ENCODE measurements at regions not wholly inside any gene's neighbourhood (a gene's known extent, or its start where the extent isn't known, plus 50 kb on each side); places are given as distances from the start of the nearest gene placed in this dataset.

DNA sequence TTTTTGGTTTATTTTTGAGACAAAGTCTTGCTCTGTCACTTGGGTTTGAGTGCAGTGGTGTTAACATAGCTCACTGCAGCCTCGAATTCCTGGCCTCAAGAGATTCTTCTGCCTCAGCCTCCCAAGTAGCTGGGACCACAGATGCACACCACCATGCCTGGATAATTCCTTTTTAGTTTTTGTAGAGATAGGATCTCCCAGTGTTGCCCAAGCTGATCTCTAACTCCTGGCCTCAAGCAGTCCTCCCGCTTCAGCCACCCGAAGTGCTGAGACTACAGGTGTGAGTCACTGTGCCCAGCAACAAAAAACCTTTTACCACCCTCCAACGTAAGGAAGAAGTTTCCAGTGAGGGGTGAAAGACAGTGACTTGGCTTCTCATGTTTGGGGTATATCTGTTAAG is 81.1 kb upstream of the TSHZ3 start:
- TF ChIP-seq, protein P1, sequence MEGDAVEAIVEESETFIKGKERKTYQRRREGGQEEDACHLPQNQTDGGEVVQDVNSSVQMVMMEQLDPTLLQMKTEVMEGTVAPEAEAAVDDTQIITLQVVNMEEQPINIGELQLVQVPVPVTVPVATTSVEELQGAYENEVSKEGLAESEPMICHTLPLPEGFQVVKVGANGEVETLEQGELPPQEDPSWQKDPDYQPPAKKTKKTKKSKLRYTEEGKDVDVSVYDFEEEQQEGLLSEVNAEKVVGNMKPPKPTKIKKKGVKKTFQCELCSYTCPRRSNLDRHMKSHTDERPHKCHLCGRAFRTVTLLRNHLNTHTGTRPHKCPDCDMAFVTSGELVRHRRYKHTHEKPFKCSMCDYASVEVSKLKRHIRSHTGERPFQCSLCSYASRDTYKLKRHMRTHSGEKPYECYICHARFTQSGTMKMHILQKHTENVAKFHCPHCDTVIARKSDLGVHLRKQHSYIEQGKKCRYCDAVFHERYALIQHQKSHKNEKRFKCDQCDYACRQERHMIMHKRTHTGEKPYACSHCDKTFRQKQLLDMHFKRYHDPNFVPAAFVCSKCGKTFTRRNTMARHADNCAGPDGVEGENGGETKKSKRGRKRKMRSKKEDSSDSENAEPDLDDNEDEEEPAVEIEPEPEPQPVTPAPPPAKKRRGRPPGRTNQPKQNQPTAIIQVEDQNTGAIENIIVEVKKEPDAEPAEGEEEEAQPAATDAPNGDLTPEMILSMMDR (IDR thresholded peaks at IDR 0.05; ENCODE audit: low read depth, low read length, missing input control), result no peak
- TF ChIP-seq GABPA (IDR thresholded peaks at IDR 0.05 in 1 of 2, conservative IDR thresholded peaks at IDR 0.05 in 1 of 2), result no peak
- TF ChIP-seq TAF1 (conservative IDR thresholded peaks at IDR 0.05), result no peak
- TF ChIP-seq YY1 (IDR thresholded peaks at IDR 0.05), result no peak
- TF ChIP-seq, protein P2, sequence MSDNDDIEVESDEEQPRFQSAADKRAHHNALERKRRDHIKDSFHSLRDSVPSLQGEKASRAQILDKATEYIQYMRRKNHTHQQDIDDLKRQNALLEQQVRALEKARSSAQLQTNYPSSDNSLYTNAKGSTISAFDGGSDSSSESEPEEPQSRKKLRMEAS (IDR thresholded peaks at IDR 0.05), result no peak
- TF ChIP-seq, protein P3, sequence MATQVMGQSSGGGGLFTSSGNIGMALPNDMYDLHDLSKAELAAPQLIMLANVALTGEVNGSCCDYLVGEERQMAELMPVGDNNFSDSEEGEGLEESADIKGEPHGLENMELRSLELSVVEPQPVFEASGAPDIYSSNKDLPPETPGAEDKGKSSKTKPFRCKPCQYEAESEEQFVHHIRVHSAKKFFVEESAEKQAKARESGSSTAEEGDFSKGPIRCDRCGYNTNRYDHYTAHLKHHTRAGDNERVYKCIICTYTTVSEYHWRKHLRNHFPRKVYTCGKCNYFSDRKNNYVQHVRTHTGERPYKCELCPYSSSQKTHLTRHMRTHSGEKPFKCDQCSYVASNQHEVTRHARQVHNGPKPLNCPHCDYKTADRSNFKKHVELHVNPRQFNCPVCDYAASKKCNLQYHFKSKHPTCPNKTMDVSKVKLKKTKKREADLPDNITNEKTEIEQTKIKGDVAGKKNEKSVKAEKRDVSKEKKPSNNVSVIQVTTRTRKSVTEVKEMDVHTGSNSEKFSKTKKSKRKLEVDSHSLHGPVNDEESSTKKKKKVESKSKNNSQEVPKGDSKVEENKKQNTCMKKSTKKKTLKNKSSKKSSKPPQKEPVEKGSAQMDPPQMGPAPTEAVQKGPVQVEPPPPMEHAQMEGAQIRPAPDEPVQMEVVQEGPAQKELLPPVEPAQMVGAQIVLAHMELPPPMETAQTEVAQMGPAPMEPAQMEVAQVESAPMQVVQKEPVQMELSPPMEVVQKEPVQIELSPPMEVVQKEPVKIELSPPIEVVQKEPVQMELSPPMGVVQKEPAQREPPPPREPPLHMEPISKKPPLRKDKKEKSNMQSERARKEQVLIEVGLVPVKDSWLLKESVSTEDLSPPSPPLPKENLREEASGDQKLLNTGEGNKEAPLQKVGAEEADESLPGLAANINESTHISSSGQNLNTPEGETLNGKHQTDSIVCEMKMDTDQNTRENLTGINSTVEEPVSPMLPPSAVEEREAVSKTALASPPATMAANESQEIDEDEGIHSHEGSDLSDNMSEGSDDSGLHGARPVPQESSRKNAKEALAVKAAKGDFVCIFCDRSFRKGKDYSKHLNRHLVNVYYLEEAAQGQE (IDR thresholded peaks at IDR 0.05), result no peak
